Cardiac septum (tissue), 1 donor: ENCODE measurements at regions not wholly inside any gene's neighbourhood (a gene's known extent, or its start where the extent isn't known, plus 50 kb on each side); places are given as distances from the start of the nearest gene placed in this dataset.
"Not testable (repeated sequence)": the region's sequence is repeated elsewhere in the genome, so short reads cannot be mapped to it uniquely, and the experiment has no call there.

ENCODE experiments used
- DNase-seq: peaks from one replicate; pipeline ENCODE4 v3.0.0-alpha.2; 2020; ENCODE audit warnings: low spot score
- intact Hi-C: fragments of 100-400 bp; cut with DNase I; formaldehyde crosslinking; loops from one replicate; pipeline ENCODE4 v1.14.0; 2022
- donor health status: DM: no; HTN: no; CAD: no.

GRCh38 chr7:69433081-69433480 is 165.2 kb upstream of the AUTS2 start:
- DNase-seq, result no peak
- intact Hi-C loops, result no loop called here

DNA sequence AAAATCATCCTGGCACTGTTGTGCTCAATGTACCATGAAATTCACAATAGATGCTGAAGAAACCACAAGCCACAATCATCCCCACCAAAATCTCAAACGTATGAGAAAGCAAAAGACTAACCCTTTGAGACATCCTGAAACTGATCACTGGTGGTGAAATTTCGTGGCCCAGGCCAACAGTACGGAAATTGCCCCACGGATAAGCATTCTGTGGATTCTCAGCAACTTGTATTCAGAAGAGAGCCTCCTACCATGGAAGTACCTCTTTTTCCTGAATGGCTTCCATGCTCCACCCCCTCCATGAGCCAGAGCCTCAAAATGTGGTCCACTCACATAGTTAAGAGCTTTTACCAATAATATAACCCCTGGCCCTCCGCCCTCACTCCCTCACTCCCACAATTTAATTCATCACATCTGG is 163.9 kb upstream of the AUTS2 start:
- DNase-seq, result no peak
- intact Hi-C loops, result no loop called here

- no peak for DNase-seq
- intact Hi-C loops, result no loop called here
These were observed 162.6 kb upstream of the AUTS2 start for GRCh38 chr7:69435711-69436110.

GRCh38 chr7:69436946-69437345 is 161.3 kb upstream of the AUTS2 start:
- intact Hi-C loops, result no loop called here

GRCh38 chr7:69438584-69439412 is 159.5 kb upstream of the AUTS2 start:
- DNase-seq, result no peak
- intact Hi-C loops, result no loop called here

More at GRCh38 chr7:69436946-69437345, 161.3 kb upstream of the AUTS2 start:
- no peak for DNase-seq

GRCh38 chr7:69439636-69440325 is 158.5 kb upstream of the AUTS2 start:
- intact Hi-C loops, result no loop called here

DNA sequence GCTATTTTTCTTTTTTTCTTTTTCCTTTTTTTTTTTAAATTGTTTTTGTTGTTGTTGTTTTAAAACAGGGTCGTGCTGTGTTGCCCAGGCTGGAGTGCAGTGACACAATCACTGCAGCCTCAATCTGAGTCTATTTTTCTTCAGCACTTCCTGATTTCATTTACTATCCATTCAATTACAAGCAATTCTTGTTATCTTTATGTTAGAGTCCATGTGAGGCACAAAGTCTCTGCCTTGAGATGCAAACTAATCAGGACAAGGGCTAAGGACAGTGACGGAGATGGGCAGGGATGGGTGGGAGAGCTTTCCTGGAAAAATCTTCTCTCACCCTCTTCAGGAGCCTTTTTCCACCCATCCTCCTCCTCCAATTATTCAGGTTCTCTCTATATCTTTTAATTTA is 157.3 kb upstream of the AUTS2 start:
- intact Hi-C loops, result no loop called here
- DNase-seq, result no peak

More at GRCh38 chr7:69439636-69440325, 158.5 kb upstream of the AUTS2 start:
- DNase-seq, result no peak

DNA sequence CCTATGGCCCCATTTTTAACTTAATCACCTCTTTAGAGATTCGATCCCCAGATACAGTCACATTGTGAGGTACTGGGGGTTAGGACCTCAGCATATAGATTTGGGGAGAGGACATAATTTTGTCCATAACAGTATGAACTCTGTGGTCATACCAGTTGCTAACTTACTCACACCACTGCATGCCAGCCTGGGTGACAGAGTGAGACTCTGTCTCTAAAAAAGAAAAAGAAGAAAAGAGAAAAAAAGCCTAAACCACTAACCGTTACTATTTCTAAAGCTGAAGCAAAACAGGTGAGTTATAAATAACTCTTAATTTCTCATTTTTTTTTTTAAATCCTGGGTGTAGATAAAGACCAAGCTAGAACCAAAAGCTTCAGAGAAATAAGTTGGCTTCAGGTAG is 155.1 kb upstream of the AUTS2 start:
- intact Hi-C loops, result no loop called here
- no peak for DNase-seq

DNA sequence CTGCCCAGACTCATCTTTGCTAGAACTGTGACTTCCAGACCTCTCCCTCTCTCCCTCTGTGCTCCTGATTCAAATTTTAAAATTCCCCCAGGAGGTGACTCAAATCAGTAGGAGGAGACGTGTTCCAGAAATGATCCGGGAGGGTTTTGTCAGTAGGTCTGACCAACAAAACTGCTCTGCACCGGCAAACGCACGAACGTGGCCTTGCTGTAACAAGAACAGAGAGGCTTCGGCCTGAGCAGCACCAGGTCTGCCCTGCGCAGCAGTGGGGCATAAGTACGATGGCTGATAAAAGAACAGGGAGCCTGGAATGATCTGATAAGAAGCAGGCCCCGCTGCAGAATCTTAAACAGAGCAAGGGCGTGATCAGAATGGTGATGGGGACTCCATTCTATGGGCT is 152.7 kb upstream of the AUTS2 start:
- no peak for DNase-seq
- intact Hi-C loops, result no loop called here

DNA sequence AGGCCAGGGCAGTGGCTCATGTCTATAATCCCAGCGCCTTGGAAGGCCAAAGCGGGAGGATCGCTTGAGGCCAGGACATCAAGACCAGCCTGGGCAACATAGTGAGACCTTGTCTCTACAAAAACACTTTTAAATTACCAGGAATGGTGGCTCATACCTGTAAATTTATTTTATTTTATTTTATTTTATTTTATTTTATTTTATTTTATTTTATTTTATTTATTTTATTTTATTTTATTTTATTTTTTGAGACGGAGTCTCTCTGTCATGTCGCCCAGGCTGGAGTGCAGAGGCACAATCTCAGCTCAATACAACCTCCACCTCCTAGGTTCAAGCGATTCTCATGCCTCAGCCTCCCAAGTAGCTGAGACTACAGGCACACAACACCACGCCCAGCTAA is 152.1 kb upstream of the AUTS2 start:
- intact Hi-C loops, result not testable (repeated sequence)

GRCh38 chr7:69448071-69448470 is 150.2 kb upstream of the AUTS2 start:
- no peak for DNase-seq

More for the DNA sequence above, 152.1 kb upstream of the AUTS2 start:
- not testable (repeated sequence) for DNase-seq

GRCh38 chr7:69450456-69450855 is 147.8 kb upstream of the AUTS2 start:
- intact Hi-C loops, result no loop called here
- DNase-seq, result no peak

More at GRCh38 chr7:69448071-69448470, 150.2 kb upstream of the AUTS2 start:
- intact Hi-C loops, result no loop called here

GRCh38 chr7:69451715-69452114 is 146.6 kb upstream of the AUTS2 start:
- intact Hi-C loops, result no loop called here
- no peak for DNase-seq

GRCh38 chr7:69452797-69453196 is 145.5 kb upstream of the AUTS2 start:
- intact Hi-C loops, result no loop called here
- DNase-seq, result peak; percentile 41

DNA sequence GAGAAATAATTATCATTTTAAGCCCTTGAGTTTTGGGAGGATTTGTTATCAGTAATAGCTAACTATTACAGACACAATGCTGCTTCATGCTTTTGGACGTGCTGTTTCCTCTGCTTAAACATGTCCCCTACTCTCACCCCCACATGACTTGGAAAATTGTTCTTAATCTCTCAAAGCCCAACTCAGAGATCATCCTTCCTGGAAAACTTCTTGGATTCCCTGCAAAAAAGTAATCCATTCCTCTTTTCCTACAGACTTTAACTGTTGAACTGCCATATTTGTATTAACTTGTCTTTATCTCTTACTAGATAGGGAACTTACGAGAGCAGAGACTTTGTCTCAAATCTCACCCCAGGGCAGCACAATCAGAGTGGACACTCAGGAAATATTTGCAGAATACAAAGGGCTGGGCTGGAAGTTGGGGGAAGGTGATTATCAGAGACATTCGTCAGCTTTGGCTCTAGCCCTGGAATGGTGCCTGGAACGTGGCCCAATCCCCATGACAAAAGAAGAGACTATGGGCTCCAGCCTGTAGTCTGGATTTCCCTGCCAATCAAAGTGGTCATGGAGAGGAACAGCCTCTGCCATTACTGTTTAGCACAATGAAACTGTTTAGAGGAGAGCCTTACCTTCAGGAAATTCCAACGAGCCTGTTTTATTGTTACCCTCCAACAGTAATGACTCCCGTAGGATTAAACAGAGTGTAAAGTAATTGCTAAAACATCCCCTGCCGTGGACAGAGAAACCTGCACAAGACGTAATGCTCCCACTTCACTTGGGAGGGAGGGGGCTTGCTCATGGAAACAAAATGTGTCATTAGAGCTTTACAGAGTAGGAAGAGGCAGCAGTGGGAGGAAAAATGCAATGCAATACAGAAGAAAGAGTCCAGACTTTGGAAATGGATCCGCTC is 140.4 kb upstream of the AUTS2 start:
- intact Hi-C loops, result loop anchor here (2.0 kb wide), 1 partner anchor 59 kb away; no protein-coding TSS in a partner anchor
- DNase-seq, result peak; percentile 87

DNA sequence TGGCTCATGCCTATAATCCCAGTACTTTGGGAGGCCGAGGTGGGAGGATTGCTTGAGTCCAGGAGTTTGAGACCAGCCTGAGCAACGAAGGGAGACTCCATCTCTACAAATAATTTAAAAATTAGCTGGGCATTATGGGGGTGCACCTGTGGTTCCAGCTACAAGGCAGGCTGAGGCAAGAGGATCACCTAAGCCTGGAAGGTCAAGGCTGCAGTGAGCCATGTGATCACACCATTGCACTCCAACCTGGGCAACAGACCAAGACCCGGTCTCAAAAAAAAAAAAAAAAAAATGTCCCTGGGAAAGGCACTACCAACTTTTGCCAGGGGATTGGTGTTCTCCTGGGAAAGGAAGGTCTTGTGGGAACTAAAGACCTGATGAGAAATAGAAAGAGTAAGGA is 134.2 kb upstream of the AUTS2 start:
- DNase-seq, result no peak
- intact Hi-C loops, result no loop called here

DNA sequence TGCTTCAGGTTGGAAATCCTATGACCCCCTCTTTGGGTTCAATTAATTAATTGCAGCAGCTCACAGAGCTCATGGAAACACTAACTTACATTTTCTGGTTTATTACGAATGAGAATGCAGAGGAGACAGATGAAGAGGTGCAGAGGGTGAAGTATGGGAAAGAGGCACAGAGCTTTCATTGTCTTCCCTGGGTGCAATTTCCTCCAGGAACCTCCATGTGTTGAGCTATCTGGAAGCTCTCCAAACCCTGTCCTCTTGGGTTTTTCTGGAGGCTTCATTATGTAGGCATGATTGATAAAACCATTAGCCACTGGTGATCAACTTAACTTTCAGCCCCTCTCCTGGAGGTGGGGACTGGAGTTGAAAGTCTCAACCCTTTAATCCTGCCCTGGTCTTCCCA is 133.0 kb upstream of the AUTS2 start:
- no peak for DNase-seq
- intact Hi-C loops, result no loop called here

DNA sequence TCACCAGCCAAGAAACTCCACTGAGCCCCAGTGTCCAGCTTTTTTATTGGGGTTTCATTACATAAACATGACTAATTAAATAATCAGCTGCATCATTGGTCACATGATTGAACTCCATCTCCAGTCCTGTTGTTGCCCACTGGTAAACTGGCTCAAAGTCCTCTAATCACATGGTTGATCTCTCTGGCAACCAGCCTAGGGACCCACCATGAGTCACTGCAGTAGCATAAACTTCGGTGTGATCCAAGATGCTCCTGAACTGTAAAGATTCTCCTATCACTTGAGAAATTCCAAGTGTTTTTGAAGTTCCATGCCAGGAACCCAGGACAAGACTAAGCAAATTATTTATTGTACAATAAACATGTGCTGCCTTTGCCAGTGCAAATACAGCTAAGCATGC is 130.4 kb upstream of the AUTS2 start:
- DNase-seq, result no peak
- intact Hi-C loops, result no loop called here

GRCh38 chr7:69476416-69476815 is 121.9 kb upstream of the AUTS2 start:
- no peak for DNase-seq
- intact Hi-C loops, result no loop called here

DNA sequence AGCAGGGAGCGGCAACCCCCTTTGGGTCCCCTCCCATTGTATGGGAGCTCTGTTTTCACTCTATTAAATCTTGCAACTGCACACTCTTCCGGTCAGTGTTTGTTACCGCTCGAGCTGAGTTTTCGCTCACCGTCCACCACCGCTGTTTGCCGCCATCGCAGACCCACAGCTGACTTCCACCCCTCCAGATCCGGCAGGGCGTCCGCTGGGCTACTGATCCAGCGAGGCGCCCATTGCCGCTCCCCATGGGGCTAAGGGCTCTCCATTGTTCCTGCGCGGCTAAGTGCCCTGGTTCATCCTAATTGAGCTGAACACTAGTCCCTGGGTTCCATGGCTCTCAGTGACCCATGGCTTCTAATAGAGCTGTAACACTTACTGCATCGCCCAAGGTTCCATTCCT is 115.6 kb upstream of the AUTS2 start:
- no peak for DNase-seq
- intact Hi-C loops, result no loop called here
